IMR-90 (cell line): ENCODE measurements at regions not wholly inside any gene's neighbourhood (a gene's known extent, or its start where the extent isn't known, plus 50 kb on each side); places are given as distances from the start of the nearest gene placed in this dataset.

Source experiments
- ATAC-seq: fragments of 200-7000 bp; cut with Tn5 transposase; 2 replicates; pipeline ENCODE4 v1.9.1; 2020; ENCODE audit warnings: low read depth, mild to moderate bottlenecking, moderate library complexity
- BruUV-seq: library from RNA; stranded (reverse); fragments of 400-500 nt; replicated peaks from 2 replicates; lab custom pipeline; 2021; lab: Mats Ljungman, UMichigan
- CTCF ChIA-PET: fragments of 300-600 bp; formaldehyde crosslinking; extraction: SDS; loops from one replicate; lab custom pipeline; 2021; ENCODE audit warnings: antibody characterized with exemption; lab: Yijun Ruan, JAX
- POLR2A ChIA-PET: fragments of 300-600 bp; sonication (Branson Sonifier 250); formaldehyde crosslinking; loops from one replicate; lab custom pipeline; 2022; ENCODE audit warnings: antibody characterized with exemption; ENCODE audit not compliant: unreplicated experiment; lab: Charles Lee
- DNase-seq: peaks from one replicate; pipeline ENCODE4 v3.0.0; 2013
- H2AFZ ChIP-seq: replicated peaks from 2 replicates; pipeline ENCODE3; 2013; ENCODE audit warnings: low read length, mild to moderate bottlenecking; ENCODE audit not compliant: poor library complexity
- H2AK5ac ChIP-seq: 2 replicates; pipeline ENCODE4 v1.6.1; 2013; ENCODE audit warnings: low read depth, low read length, inconsistent platforms
- H2AK9ac ChIP-seq: replicated peaks from 2 replicates; pipeline ENCODE3; 2013; ENCODE audit warnings: mild to moderate bottlenecking, low read depth, low read length, moderate library complexity; ENCODE audit not compliant: poor library complexity
- H2BK120ac ChIP-seq: 2 replicates; pipeline ENCODE4 v1.6.1; 2013; ENCODE audit warnings: low read depth, low read length, inconsistent platforms
- H2BK15ac ChIP-seq: 3 replicates; pipeline ENCODE4 v1.6.1; 2013; ENCODE audit warnings: low read depth, low read length, inconsistent platforms
- H2BK20ac ChIP-seq: 2 replicates; pipeline ENCODE4 v1.6.1; 2013; ENCODE audit warnings: low read depth, mild to moderate bottlenecking, inconsistent platforms, low read length, moderate library complexity
- H2BK5ac ChIP-seq: 2 replicates; pipeline ENCODE4 v1.6.1; 2013; ENCODE audit warnings: mild to moderate bottlenecking, low read depth, low read length, inconsistent platforms; ENCODE audit not compliant: poor library complexity, severe bottlenecking
- H3K14ac ChIP-seq: replicated peaks from 2 replicates; pipeline ENCODE4 v1.6.1; 2013; ENCODE audit warnings: low read depth, low read length, inconsistent platforms
- H3K18ac ChIP-seq: 2 replicates; pipeline ENCODE4 v1.6.1; 2013; ENCODE audit warnings: low read depth, low read length, control low read depth
- H3K23ac ChIP-seq: 2 replicates; pipeline ENCODE4 v1.6.1; 2013; ENCODE audit warnings: low read depth, low read length, inconsistent platforms
- H3K27ac ChIP-seq: 2 replicates; pipeline ENCODE4 v1.5.1; 2013; ENCODE audit warnings: mild to moderate bottlenecking, control low read depth, low read length; ENCODE audit not compliant: insufficient read depth
- H3K27me3 ChIP-seq: 2 replicates; pipeline ENCODE4 v1.6.1; 2013; ENCODE audit warnings: low read length; ENCODE audit not compliant: control insufficient read depth, insufficient read depth
- H3K36me3 ChIP-seq: 2 replicates; pipeline ENCODE4 v1.6.1; 2013; ENCODE audit warnings: low read length, mixed read lengths; ENCODE audit not compliant: control insufficient read depth, insufficient read depth
- H3K4ac ChIP-seq: 2 replicates; pipeline ENCODE4 v1.6.1; 2013; ENCODE audit warnings: low read depth, low read length, inconsistent platforms
- H3K4me1 ChIP-seq: 2 replicates; pipeline ENCODE4 v1.6.1; 2013; ENCODE audit warnings: low read length, mixed read lengths; ENCODE audit not compliant: control insufficient read depth, insufficient read depth
- H3K4me2 ChIP-seq: 2 replicates; pipeline ENCODE4 v1.6.1; 2013; ENCODE audit warnings: low read depth, mild to moderate bottlenecking, control low read depth, low read length, moderate library complexity
- H3K4me3 ChIP-seq: 2 replicates; pipeline ENCODE4 v1.5.1; 2013; ENCODE audit warnings: low read depth, mild to moderate bottlenecking, control low read depth, low read length, moderate library complexity; ENCODE audit not compliant: insufficient read depth
- H3K56ac ChIP-seq: 2 replicates; pipeline ENCODE4 v1.6.1; 2013; ENCODE audit warnings: low read length, inconsistent platforms; ENCODE audit not compliant: insufficient read depth; ENCODE audit errors: extremely low read depth
- H3K79me1 ChIP-seq, 2 experiments: 2 replicates each; pipeline ENCODE4 v1.6.1; 2013; ENCODE audit warnings: low read length in 2 of 2, inconsistent platforms in 1 of 2, low read depth in 1 of 2
- H3K9ac ChIP-seq: 2 replicates; pipeline ENCODE4 v1.6.1; 2013; ENCODE audit warnings: low read depth, low read length, control low read depth
- H3K9me1 ChIP-seq: 2 replicates; pipeline ENCODE4 v1.6.1; 2013; ENCODE audit warnings: low read length, inconsistent platforms; ENCODE audit not compliant: insufficient read depth
- H3K9me3 ChIP-seq: 2 replicates; pipeline ENCODE4 v1.6.1; 2013; ENCODE audit warnings: low read length; ENCODE audit not compliant: control insufficient read depth, insufficient read depth
- H4K20me1 ChIP-seq: 2 replicates; pipeline ENCODE4 v1.6.1; 2013; ENCODE audit warnings: low read length, inconsistent platforms; ENCODE audit not compliant: insufficient read depth
- H4K5ac ChIP-seq: 2 replicates; pipeline ENCODE4 v1.6.1; 2013; ENCODE audit warnings: mild to moderate bottlenecking, low read depth, low read length, control low read depth
- H4K8ac ChIP-seq, 2 experiments: 2 replicates each; pipeline ENCODE4 v1.6.1; 2013; ENCODE audit warnings: low read depth in 2 of 2, low read length in 2 of 2, control low read depth in 1 of 2, inconsistent platforms in 1 of 2
- H4K91ac ChIP-seq: 2 replicates; pipeline ENCODE4 v1.6.1; 2013; ENCODE audit warnings: low read depth, low read length, inconsistent platforms; ENCODE audit not compliant: insufficient read depth
- BHLHE40 ChIP-seq: fragments of 150-350 bp; IDR thresholded peaks from 2 replicates; pipeline ENCODE4 v1.6.1; 2016; ENCODE audit warnings: mild to moderate bottlenecking, low read depth, low read length
- CEBPB ChIP-seq: IDR thresholded peaks from 2 replicates; pipeline ENCODE4 v1.6.1; 2012; ENCODE audit warnings: low read depth, low read length, improper control_type of control experiment
- POLR2A ChIP-seq: IDR thresholded peaks from 2 replicates; pipeline ENCODE4 v1.6.1; 2012; ENCODE audit warnings: mild to moderate bottlenecking, low read depth, low read length
- RAD21 ChIP-seq: IDR thresholded peaks from 2 replicates; pipeline ENCODE4 v1.6.1; 2012; ENCODE audit warnings: low read length, improper control_type of control experiment
- USF2 ChIP-seq: fragments of 150-350 bp; IDR thresholded peaks from 2 replicates; pipeline ENCODE4 v1.6.1; 2017; ENCODE audit warnings: mild to moderate bottlenecking, antibody characterized with exemption, low read length, low read depth
- dilution Hi-C: fragments of 300-500 bp; cut with HindIII; formaldehyde crosslinking; loops from one replicate; pipeline ENCODE4 v1.14.3; 2018; ENCODE audit warnings: low sequenced_read_pairs; ENCODE audit not compliant: unreplicated experiment
- in situ Hi-C: fragments of 300-500 bp; cut with MboI; formaldehyde crosslinking; loops from 3 replicates; pipeline ENCODE4 v1.14.3; 2019; ENCODE audit warnings: low sequenced_read_pairs, inconsistent platforms, mixed read lengths
- intact Hi-C: fragments of 100-400 bp; cut with micrococcal nuclease; formaldehyde crosslinking; loops from 2 replicates; pipeline ENCODE4 v1.10.0; 2022

GRCh38 chr14:36233217-36233616 is 56.7 kb upstream of the PTCSC3 start:
- TF ChIP-seq POLR2A (no peak), CEBPB (no peak), BHLHE40 (no peak), USF2 (no peak), RAD21 (no peak)
- no peak overlapping the region for H2BK120ac ChIP-seq
- peaks cover under 1% of the 10 kb centered on the region; the same call in 1 of the 2 replicates for H3K4me1 ChIP-seq
- BruUV-seq = no TSS peak
- H2AFZ ChIP-seq = no peak overlapping the region
- H3K23ac ChIP-seq = no peak overlapping the region
- H4K91ac ChIP-seq = no peak overlapping the region
- ChIA-PET POLR2A (interaction anchor here (0.6 kb wide), 1 partner anchor 870 kb away, joined by 3 read pairs; no protein-coding TSS in a partner anchor), CTCF (interaction anchor here (1.2 kb wide), 1 partner anchor 27 kb away, joined by 4 read pairs; no protein-coding TSS in a partner anchor)
- no peak overlapping the region for H3K56ac ChIP-seq
- no peak overlapping the region for H2BK15ac ChIP-seq
- no peaks in the 10 kb centered on the region for H4K20me1 ChIP-seq
- ATAC-seq (no peak), DNase-seq (no peak)
- H4K5ac ChIP-seq = no peak overlapping the region
- 0 out of 2 replicates have a peak, but pooled peaks cover under 1% of the 10 kb centered on the region for H3K9me1 ChIP-seq
- dilution Hi-C loops (no loop called here), intact Hi-C loops (no loop called here), in situ Hi-C loops (no loop called here)
- H3K27me3 ChIP-seq = peaks cover 2% of the 10 kb centered on the region
- H3K79me1 ChIP-seq = no peaks in the 10 kb centered on the region
- H3K14ac ChIP-seq = no peak overlapping the region
- H3K4ac ChIP-seq = no peak overlapping the region
- H3K18ac ChIP-seq = no peak overlapping the region
- no peak overlapping the region for H3K4me3 ChIP-seq
- no peak overlapping the region for H3K27ac ChIP-seq
- H2AK5ac ChIP-seq = no peak overlapping the region
- H3K9me3 ChIP-seq = no peaks in the 10 kb centered on the region
- H3K36me3 ChIP-seq = no peaks in the 10 kb centered on the region
- no peak overlapping the region for H2BK5ac ChIP-seq
- no peak overlapping the region for H3K4me2 ChIP-seq
- no peak overlapping the region for H4K8ac ChIP-seq
- H2AK9ac ChIP-seq = no peak overlapping the region
- no peak overlapping the region for H2BK20ac ChIP-seq
- H3K9ac ChIP-seq = no peak overlapping the region
